ENCODE measurements at regions not wholly inside any gene's neighbourhood (a gene's known extent, or its start where the extent isn't known, plus 50 kb on each side); places are given as distances from the start of the nearest gene placed in this dataset.

GRCh38 chr7:63080406-63080805 lies 918.2 kb upstream of the ZNF722 start:
- CTCF ChIA-PET, result no interaction called here
- H3K4me3 ChIP-seq (ENCODE audit: low read depth in 2 of 2, low read length in 2 of 2), result no peak overlapping the region
- H3K9me3 ChIP-seq (ENCODE audit: control insufficient read depth, insufficient read depth, low read depth, low read length), result peaks cover 39% of the 10 kb centered on the region; the same call in 1 of the 2 replicates
- no peaks in the 10 kb centered on the region for H3K27me3 ChIP-seq (ENCODE audit: control insufficient read depth, insufficient read depth, low read length)
- POLR2A ChIA-PET, result no interaction called here
- no peak overlapping the region for H3K27ac ChIP-seq (ENCODE audit: low read length)
- no TSS peak for BruUV-seq (replicated peaks)
- no peak for TF ChIP-seq REST (IDR thresholded peaks at IDR 0.05; ENCODE audit: insufficient read depth in 1 of 2, low read depth in 2 of 2, low read length in 1 of 2)
- no peak for TF ChIP-seq TCF7L2 (IDR thresholded peaks at IDR 0.05; ENCODE audit: low read depth, low read length)
- no peak for TF ChIP-seq CTCF (IDR thresholded peaks at IDR 0.05)
- TF ChIP-seq POLR2AphosphoS5 (IDR thresholded peaks at IDR 0.05; ENCODE audit: low read depth, low read length), result no peak
- no peak for TF ChIP-seq SIN3A (IDR thresholded peaks at IDR 0.05; ENCODE audit: borderline replicate concordance, insufficient read depth, low read depth, low read length)
- DNase-seq (ENCODE audit: low read depth, low spot score) (no peak), ATAC-seq (no peak)
- no peaks in the 10 kb centered on the region for H3K36me3 ChIP-seq (ENCODE audit: control insufficient read depth, insufficient read depth, low read length)
- in situ Hi-C loops (cut with HindIII; ENCODE audit: low pct_unique_long_range_greater_than_20kb, low sequenced_read_pairs) (no loop called here), intact Hi-C loops (cut with micrococcal nuclease; ENCODE audit: unreplicated experiment) (no loop called here)
- H3K4me1 ChIP-seq (ENCODE audit: control insufficient read depth, insufficient read depth, low read length), result no peaks in the 10 kb centered on the region

- in situ Hi-C loops (cut with HindIII; ENCODE audit: low pct_unique_long_range_greater_than_20kb, low sequenced_read_pairs) (no loop called here), intact Hi-C loops (cut with micrococcal nuclease; ENCODE audit: unreplicated experiment) (no loop called here)
- BruUV-seq (replicated peaks), result no TSS peak
- no peak for DNase-seq (ENCODE audit: low read depth, low spot score)
- ChIA-PET CTCF (no interaction called here), POLR2A (no interaction called here)
- H3K9me3 ChIP-seq (ENCODE audit: control insufficient read depth, insufficient read depth, low read depth, low read length), result peaks cover 41% of the 10 kb centered on the region; the same call in 1 of the 2 replicates
- no peaks in the 10 kb centered on the region for H3K4me1 ChIP-seq (ENCODE audit: control insufficient read depth, insufficient read depth, low read length)
- H3K4me3 ChIP-seq (ENCODE audit: low read depth in 2 of 2, low read length in 2 of 2), result no peak overlapping the region
- ATAC-seq, result no peak
- TF ChIP-seq REST (IDR thresholded peaks at IDR 0.05; ENCODE audit: insufficient read depth in 1 of 2, low read depth in 2 of 2, low read length in 1 of 2) (no peak), TCF7L2 (IDR thresholded peaks at IDR 0.05; ENCODE audit: low read depth, low read length) (no peak), CTCF (IDR thresholded peaks at IDR 0.05) (no peak), POLR2AphosphoS5 (IDR thresholded peaks at IDR 0.05; ENCODE audit: low read depth, low read length) (no peak), SIN3A (IDR thresholded peaks at IDR 0.05; ENCODE audit: borderline replicate concordance, insufficient read depth, low read depth, low read length) (no peak)
- no peaks in the 10 kb centered on the region for H3K27me3 ChIP-seq (ENCODE audit: control insufficient read depth, insufficient read depth, low read length)
- H3K36me3 ChIP-seq (ENCODE audit: control insufficient read depth, insufficient read depth, low read length), result no peaks in the 10 kb centered on the region
- no peak overlapping the region for H3K27ac ChIP-seq (ENCODE audit: low read length)
Measured at GRCh38 chr7:63080831-63081230, 917.8 kb upstream of the ZNF722 start.
